Activated T-cell treated with anti-CD3 and anti-CD28 coated beads, Interleukin-2, amount 50 U/mL, for 24 hours (primary cell): ENCODE measurements at regions not wholly inside any gene's neighbourhood (a gene's known extent, or its start where the extent isn't known, plus 50 kb on each side); places are given as distances from the start of the nearest gene placed in this dataset.
A peak's percentile ranks its signal among the peaks of the same experiment; 100 is the strongest.

Experiments
- DNase-seq: peaks from one replicate; pipeline ENCODE4 v3.0.0-alpha.2; 2020
- H3K27ac Mint-ChIP-seq: 2 replicates; pipeline ENCODE4 v1.8.0; 2020; ENCODE audit warnings: mild to moderate bottlenecking, mixed read lengths
- H3K27me3 Mint-ChIP-seq: 2 replicates; pipeline ENCODE4 v1.8.0; 2020; ENCODE audit warnings: mixed read lengths
- H3K36me3 Mint-ChIP-seq: 2 replicates; pipeline ENCODE4 v1.8.0; 2020; ENCODE audit warnings: low read depth, mixed read lengths
- H3K4me1 Mint-ChIP-seq: 2 replicates; pipeline ENCODE4 v1.8.0; 2020; ENCODE audit warnings: low read depth, mixed read lengths
- H3K4me3 Mint-ChIP-seq: 2 replicates; pipeline ENCODE4 v1.8.0; 2020; ENCODE audit warnings: mild to moderate bottlenecking, moderate library complexity, mixed read lengths
- H3K9me3 Mint-ChIP-seq: 2 replicates; pipeline ENCODE4 v1.8.0; 2020; ENCODE audit warnings: mixed read lengths

DNA sequence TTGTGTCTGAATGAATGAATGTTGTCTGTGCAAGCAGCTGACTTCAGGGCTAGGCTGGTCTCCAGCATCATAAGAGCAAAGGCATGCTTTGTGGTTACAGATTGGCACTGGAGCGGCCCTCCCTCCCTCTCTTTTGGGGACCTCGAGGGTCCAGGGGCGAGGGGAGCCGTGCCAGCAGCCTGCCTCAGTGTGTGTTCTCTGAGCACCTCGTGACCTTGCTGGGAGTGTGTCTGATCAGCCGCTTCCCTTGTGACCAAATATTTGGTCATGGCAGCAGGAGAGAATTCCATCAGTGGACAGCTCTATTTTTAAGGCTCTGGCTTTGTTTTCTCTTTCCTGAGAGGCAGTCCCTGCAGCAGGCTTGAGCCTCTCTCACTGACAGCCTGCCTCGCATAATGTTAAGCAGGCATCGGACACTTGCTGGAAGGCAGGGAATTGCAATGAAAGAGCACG, 329.7 kb downstream of the UQCRFS1 start:
- Mint-ChIP-seq H3K4me3 (no peak overlapping the region), H3K9me3 (no peaks in the 10 kb centered on the region), H3K36me3 (no peaks in the 10 kb centered on the region), H3K4me1 (no peaks in the 10 kb centered on the region), H3K27me3 (peaks cover 2% of the 10 kb centered on the region), H3K27ac (no peak overlapping the region)
- no peak for DNase-seq

DNA sequence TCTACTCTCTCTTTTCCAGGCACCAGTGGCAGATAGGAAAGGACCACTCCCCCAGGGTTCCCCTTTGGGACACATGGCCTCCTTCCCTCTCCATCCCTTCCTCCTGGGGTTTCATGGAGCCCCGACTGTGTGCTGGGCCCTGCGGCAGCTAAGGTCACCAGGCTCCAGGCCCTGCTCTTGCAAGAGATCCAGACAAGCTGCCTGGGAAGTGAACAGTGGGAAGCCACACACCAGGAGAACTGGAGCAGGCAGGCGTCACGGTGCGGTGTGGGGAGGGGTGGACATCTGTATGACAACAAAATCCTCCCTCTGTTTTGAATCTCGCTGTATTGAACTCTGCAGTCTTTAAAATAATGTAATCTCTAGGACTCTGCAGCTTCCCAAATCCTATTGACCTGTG, 330.1 kb downstream of the UQCRFS1 start:
- H3K4me1 Mint-ChIP-seq = no peaks in the 10 kb centered on the region
- no peak overlapping the region for H3K27ac Mint-ChIP-seq
- DNase-seq = no peak
- H3K4me3 Mint-ChIP-seq = no peak overlapping the region
- H3K36me3 Mint-ChIP-seq = no peaks in the 10 kb centered on the region
- H3K27me3 Mint-ChIP-seq = peaks cover 2% of the 10 kb centered on the region
- no peaks in the 10 kb centered on the region for H3K9me3 Mint-ChIP-seq

DNA sequence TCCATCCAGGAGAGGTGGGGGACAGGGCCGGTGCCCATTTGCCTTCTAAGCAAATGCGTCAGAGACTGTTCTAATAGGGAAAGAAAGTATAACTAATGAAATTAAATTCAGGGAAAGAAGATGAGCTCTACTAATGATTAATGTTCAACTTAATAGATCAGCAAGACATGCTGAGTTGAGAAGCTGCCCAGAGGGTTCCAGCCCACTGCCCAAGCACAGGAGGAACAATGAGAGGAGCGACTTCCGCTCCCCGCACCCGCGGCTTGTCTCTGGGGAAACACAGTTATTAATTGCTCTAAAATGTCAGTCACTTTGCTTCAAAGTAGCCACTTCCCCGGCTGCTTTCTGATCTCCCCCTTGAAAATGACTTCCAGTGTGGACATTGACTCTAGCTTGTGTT, 331.3 kb downstream of the UQCRFS1 start:
- Mint-ChIP-seq H3K9me3 (no peaks in the 10 kb centered on the region), H3K4me3 (no peak overlapping the region), H3K27me3 (peaks cover 2% of the 10 kb centered on the region), H3K36me3 (no peaks in the 10 kb centered on the region), H3K4me1 (no peaks in the 10 kb centered on the region), H3K27ac (no peak overlapping the region)
- DNase-seq = no peak

DNA sequence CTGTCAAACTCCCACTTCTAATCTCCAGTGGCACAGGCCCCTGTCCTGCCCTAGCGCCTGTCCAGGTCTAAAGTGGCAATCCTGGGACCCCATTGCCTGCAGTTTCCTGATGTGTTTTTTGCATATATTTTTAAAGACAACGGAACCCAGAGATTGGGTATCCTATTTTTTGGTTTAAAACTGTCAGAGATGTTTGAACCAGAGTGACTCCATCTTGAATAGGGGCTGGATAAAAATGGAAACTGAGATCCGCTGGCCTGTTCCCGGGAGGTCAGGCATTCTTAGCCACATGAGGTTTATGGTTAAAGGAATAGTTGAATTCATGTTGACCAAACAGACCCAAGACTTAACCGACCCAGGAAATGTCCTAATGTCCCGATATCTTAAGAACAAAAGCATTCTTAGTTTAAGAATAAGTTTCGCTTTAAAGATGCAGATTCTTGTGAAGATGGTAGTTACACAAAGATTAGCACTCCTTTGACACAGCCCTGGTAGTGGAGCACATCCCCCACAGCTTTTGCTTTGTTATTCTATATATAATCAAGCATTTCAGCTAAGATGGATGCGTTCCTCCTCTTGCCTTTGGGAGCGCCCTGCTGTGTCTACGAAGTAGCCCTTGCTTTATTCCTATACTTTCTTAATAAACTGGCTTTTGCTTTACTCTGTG, 332.1 kb downstream of the UQCRFS1 start:
- Mint-ChIP-seq H3K27ac (no peak overlapping the region), H3K27me3 (peaks cover 2% of the 10 kb centered on the region), H3K36me3 (no peaks in the 10 kb centered on the region), H3K4me1 (no peaks in the 10 kb centered on the region), H3K4me3 (no peak overlapping the region), H3K9me3 (no peaks in the 10 kb centered on the region)
- no peak for DNase-seq

- no peaks in the 10 kb centered on the region for H3K4me1 Mint-ChIP-seq
- no peak overlapping the region for H3K4me3 Mint-ChIP-seq
- H3K9me3 Mint-ChIP-seq = no peaks in the 10 kb centered on the region
- H3K27me3 Mint-ChIP-seq = peaks cover 2% of the 10 kb centered on the region
- peak; percentile 57 for DNase-seq
- no peak overlapping the region for H3K27ac Mint-ChIP-seq
- no peaks in the 10 kb centered on the region for H3K36me3 Mint-ChIP-seq
Measured at GRCh38 chr19:28878862-28879566, 333.9 kb downstream of the UQCRFS1 start.

- Mint-ChIP-seq H3K36me3 (no peaks in the 10 kb centered on the region), H3K4me1 (no peaks in the 10 kb centered on the region), H3K9me3 (no peaks in the 10 kb centered on the region), H3K4me3 (no peak overlapping the region), H3K27ac (no peak overlapping the region), H3K27me3 (no peaks in the 10 kb centered on the region)
- DNase-seq = no peak
Measured at GRCh38 chr19:28876609-28877123, 336.3 kb downstream of the UQCRFS1 start.

DNA sequence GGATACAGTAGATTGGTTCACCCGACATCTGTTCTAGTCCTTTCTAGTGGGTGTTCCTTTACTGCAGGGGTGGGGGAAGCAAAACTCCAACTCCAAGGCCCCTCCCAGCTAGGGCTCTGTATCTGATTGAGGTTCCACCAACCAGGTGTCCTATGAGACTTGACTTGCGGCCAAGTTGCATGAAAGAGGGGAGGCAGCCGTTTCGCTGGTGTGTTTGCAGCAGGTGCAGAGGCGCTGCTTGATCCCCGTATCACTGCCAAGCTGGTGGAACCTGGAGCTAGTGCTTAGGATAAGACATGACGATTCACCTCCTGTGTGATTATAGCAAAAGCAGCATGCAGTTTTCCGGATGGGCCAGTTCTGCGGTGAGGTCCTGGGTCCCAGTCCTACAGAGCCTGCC, 338.2 kb downstream of the UQCRFS1 start:
- Mint-ChIP-seq H3K9me3 (no peaks in the 10 kb centered on the region), H3K36me3 (no peaks in the 10 kb centered on the region), H3K4me1 (no peaks in the 10 kb centered on the region), H3K27ac (no peak overlapping the region), H3K4me3 (no peak overlapping the region), H3K27me3 (no peaks in the 10 kb centered on the region)
- DNase-seq = no peak

- Mint-ChIP-seq H3K27ac (no peak overlapping the region), H3K4me3 (no peak overlapping the region), H3K36me3 (no peaks in the 10 kb centered on the region), H3K27me3 (no peaks in the 10 kb centered on the region), H3K4me1 (no peaks in the 10 kb centered on the region), H3K9me3 (no peaks in the 10 kb centered on the region)
- no peak for DNase-seq
Measured at GRCh38 chr19:28873301-28873700, 339.6 kb downstream of the UQCRFS1 start.

DNA sequence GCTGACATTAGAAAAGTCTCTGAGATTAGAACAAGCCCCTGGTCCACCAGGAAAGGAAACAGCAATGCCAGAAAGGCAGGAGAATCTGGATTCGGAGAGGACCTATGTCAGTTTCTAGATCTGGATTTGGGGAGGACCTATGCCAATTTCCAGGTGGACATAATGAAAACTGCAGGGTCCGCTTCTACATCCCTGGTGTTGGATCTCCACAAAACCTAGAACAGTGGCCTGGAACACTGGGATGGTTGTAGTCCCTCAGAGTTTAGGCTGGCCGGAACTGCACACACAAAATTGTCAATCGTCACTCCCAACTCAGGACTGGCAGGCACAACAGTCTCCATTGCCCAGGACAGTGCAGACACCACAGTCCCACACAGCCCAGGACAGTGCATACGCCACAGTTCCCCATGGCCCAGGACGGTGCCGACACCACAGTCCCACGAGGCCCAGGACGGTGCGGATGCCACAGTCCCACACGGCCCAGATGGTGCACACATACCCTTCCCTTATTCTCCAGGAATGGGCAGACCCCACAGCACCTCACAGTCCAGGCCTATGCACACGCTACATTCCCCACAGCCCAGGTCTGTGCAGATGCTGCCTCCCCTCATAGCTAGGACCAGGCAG, 341.7 kb downstream of the UQCRFS1 start:
- no peaks in the 10 kb centered on the region for H3K27me3 Mint-ChIP-seq
- H3K4me3 Mint-ChIP-seq = no peak overlapping the region
- H3K27ac Mint-ChIP-seq = no peak overlapping the region
- H3K36me3 Mint-ChIP-seq = no peaks in the 10 kb centered on the region
- no peaks in the 10 kb centered on the region for H3K4me1 Mint-ChIP-seq
- DNase-seq = no peak
- H3K9me3 Mint-ChIP-seq = no peaks in the 10 kb centered on the region

- DNase-seq = no peak
- H3K27ac Mint-ChIP-seq = no peak overlapping the region
- H3K4me1 Mint-ChIP-seq = no peaks in the 10 kb centered on the region
- no peaks in the 10 kb centered on the region for H3K27me3 Mint-ChIP-seq
- no peaks in the 10 kb centered on the region for H3K36me3 Mint-ChIP-seq
- no peaks in the 10 kb centered on the region for H3K9me3 Mint-ChIP-seq
- no peak overlapping the region for H3K4me3 Mint-ChIP-seq
Measured at GRCh38 chr19:28869459-28869858, 343.5 kb downstream of the UQCRFS1 start.

DNA sequence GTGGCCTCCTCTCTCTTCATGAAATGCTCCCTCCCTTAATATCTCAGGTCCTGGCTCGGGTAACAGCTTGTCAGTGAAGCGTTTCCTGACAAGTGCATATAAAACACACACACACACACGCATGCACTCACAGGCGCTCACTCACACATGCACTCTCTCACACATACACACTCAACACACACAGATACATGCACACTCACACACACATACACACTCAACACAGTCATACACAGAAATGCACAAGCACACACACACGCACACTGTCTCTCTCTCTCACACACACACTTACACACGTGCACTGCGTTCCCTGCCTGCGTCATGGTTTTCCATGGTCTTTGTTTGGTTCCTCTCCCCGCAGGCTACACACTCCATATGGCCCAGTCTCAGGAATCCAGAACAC, 344.1 kb downstream of the UQCRFS1 start:
- no peaks in the 10 kb centered on the region for H3K4me1 Mint-ChIP-seq
- no peak for DNase-seq
- H3K36me3 Mint-ChIP-seq = no peaks in the 10 kb centered on the region
- no peak overlapping the region for H3K4me3 Mint-ChIP-seq
- H3K27ac Mint-ChIP-seq = no peak overlapping the region
- H3K27me3 Mint-ChIP-seq = no peaks in the 10 kb centered on the region
- no peaks in the 10 kb centered on the region for H3K9me3 Mint-ChIP-seq

- DNase-seq = no peak
- Mint-ChIP-seq H3K4me3 (no peak overlapping the region), H3K4me1 (no peaks in the 10 kb centered on the region), H3K9me3 (no peaks in the 10 kb centered on the region), H3K27ac (no peak overlapping the region), H3K36me3 (no peaks in the 10 kb centered on the region), H3K27me3 (no peaks in the 10 kb centered on the region)
Measured at GRCh38 chr19:28867978-28868377, 345.0 kb downstream of the UQCRFS1 start.

- no peak for DNase-seq
- H3K4me3 Mint-ChIP-seq = no peak overlapping the region
- H3K27me3 Mint-ChIP-seq = peaks cover 4% of the 10 kb centered on the region
- H3K36me3 Mint-ChIP-seq = no peaks in the 10 kb centered on the region
- H3K27ac Mint-ChIP-seq = no peak overlapping the region
- no peaks in the 10 kb centered on the region for H3K4me1 Mint-ChIP-seq
- H3K9me3 Mint-ChIP-seq = no peaks in the 10 kb centered on the region
Measured at GRCh38 chr19:28864577-28865042, 348.3 kb downstream of the UQCRFS1 start.

DNA sequence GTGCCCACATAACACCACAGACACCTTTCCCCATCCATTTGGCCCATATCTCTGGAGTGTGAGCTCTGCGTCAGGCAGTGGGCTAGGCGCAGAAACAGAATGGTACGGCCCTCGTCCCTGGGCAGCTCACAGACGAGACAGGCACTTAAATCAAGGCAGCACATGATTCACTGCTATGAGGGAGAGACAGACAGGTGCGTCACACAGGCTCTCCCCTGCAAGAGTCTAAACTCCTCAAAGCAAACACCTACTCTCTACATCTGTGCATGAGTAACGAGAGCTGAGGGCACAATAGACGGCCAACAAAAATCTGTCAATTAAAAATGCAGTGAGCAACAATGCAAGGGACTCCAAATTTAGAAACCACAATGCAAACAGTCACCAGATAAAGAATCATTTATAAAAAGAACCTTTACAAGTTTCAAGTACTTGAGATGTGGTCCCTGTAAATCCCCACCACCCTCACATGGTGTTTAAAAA, 348.9 kb downstream of the UQCRFS1 start:
- H3K4me3 Mint-ChIP-seq = no peak overlapping the region
- DNase-seq = no peak
- H3K27me3 Mint-ChIP-seq = peaks cover 4% of the 10 kb centered on the region
- no peaks in the 10 kb centered on the region for H3K36me3 Mint-ChIP-seq
- H3K27ac Mint-ChIP-seq = no peak overlapping the region
- H3K9me3 Mint-ChIP-seq = no peaks in the 10 kb centered on the region
- H3K4me1 Mint-ChIP-seq = no peaks in the 10 kb centered on the region

- H3K9me3 Mint-ChIP-seq = no peaks in the 10 kb centered on the region
- H3K4me1 Mint-ChIP-seq = no peaks in the 10 kb centered on the region
- H3K36me3 Mint-ChIP-seq = no peaks in the 10 kb centered on the region
- no peak overlapping the region for H3K4me3 Mint-ChIP-seq
- DNase-seq = no peak
- H3K27me3 Mint-ChIP-seq = peaks cover 4% of the 10 kb centered on the region
- H3K27ac Mint-ChIP-seq = no peak overlapping the region
Measured at GRCh38 chr19:28862238-28862637, 350.7 kb downstream of the UQCRFS1 start.
